22Rv1 (cell line): ENCODE measurements at regions not wholly inside any gene's neighbourhood (a gene's known extent, or its start where the extent isn't known, plus 50 kb on each side); places are given as distances from the start of the nearest gene placed in this dataset.

Experiments used
- ZFX ChIP-seq: fragments of 450-650 bp; IDR thresholded peaks from 2 replicates; pipeline ENCODE4 v1.6.1; 2017; ENCODE audit warnings: antibody characterized with exemption, borderline replicate concordance
- TF ChIP-seq, protein P1 (sequence below): fragments of 450-650 bp; IDR thresholded peaks from 2 replicates; pipeline ENCODE4 v1.5.1; 2017; ENCODE audit warnings: mild to moderate bottlenecking

DNA sequence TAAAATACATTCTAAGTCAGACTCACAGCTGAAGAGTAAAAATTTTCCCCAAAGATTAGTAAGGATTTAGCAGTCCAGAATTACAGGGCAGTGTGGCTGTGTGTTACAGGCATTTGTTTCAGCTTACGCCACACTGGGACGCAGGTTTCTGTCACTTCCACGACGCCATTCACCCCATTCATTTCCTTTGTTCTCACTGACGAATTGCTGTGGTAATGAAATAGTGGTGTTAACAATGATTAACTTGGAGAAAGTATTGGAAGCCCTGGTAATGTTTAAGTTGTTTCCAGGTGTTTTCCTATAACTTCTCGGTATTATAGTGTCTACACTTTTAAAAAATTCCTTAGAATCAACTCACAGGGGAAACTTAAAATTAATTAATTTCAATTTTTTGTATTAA, 370.9 kb downstream of the SH2D4B start:
- TF ChIP-seq, protein P1, sequence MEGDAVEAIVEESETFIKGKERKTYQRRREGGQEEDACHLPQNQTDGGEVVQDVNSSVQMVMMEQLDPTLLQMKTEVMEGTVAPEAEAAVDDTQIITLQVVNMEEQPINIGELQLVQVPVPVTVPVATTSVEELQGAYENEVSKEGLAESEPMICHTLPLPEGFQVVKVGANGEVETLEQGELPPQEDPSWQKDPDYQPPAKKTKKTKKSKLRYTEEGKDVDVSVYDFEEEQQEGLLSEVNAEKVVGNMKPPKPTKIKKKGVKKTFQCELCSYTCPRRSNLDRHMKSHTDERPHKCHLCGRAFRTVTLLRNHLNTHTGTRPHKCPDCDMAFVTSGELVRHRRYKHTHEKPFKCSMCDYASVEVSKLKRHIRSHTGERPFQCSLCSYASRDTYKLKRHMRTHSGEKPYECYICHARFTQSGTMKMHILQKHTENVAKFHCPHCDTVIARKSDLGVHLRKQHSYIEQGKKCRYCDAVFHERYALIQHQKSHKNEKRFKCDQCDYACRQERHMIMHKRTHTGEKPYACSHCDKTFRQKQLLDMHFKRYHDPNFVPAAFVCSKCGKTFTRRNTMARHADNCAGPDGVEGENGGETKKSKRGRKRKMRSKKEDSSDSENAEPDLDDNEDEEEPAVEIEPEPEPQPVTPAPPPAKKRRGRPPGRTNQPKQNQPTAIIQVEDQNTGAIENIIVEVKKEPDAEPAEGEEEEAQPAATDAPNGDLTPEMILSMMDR: no peak
- TF ChIP-seq ZFX: no peak
